Panc1 (cell line): ENCODE measurements at regions not wholly inside any gene's neighbourhood (a gene's known extent, or its start where the extent isn't known, plus 50 kb on each side); places are given as distances from the start of the nearest gene placed in this dataset.

Experiments used
- ATAC-seq: fragments of 200-7000 bp; cut with Tn5 transposase; 2 replicates; pipeline ENCODE4 v1.9.1; 2020; ENCODE audit warnings: mild to moderate bottlenecking, moderate library complexity
- BruUV-seq: library from RNA; stranded (reverse); fragments of 400-500 nt; replicated peaks from 2 replicates; lab custom pipeline; 2021; lab: Mats Ljungman, UMichigan
- CTCF ChIA-PET: fragments of 300-600 bp; sonication (Branson Sonifier 250); formaldehyde crosslinking; loops from one replicate; lab custom pipeline; 2022; ENCODE audit warnings: antibody characterized with exemption; lab: Charles Lee
- POLR2A ChIA-PET: fragments of 300-600 bp; sonication (Branson Sonifier 250); formaldehyde crosslinking; loops from one replicate; lab custom pipeline; 2022; ENCODE audit warnings: antibody characterized with exemption; lab: Charles Lee
- DNase-seq: peaks from one replicate; pipeline ENCODE4 v3.0.0-alpha.2; 2010; ENCODE audit warnings: low read depth, low spot score
- H3K27ac ChIP-seq: 2 replicates; pipeline ENCODE4 v1.5.1; 2011; ENCODE audit warnings: mild to moderate bottlenecking, low read length, inconsistent platforms
- H3K27me3 ChIP-seq: fragments of 200-500 bp; sonication (Bioruptor generic); 2 replicates; pipeline ENCODE4 v1.6.0; 2014; ENCODE audit warnings: low read length, inconsistent platforms; ENCODE audit not compliant: control insufficient read depth, insufficient read depth
- H3K36me3 ChIP-seq: fragments of 200-500 bp; sonication (Bioruptor generic); 2 replicates; pipeline ENCODE4 v1.5.1; 2014; ENCODE audit warnings: inconsistent platforms, mild to moderate bottlenecking, low read length, moderate library complexity; ENCODE audit not compliant: control insufficient read depth, insufficient read depth
- H3K4me1 ChIP-seq: 2 replicates; pipeline ENCODE4 v1.5.1; 2011; ENCODE audit warnings: inconsistent platforms, mild to moderate bottlenecking, low read length, moderate library complexity; ENCODE audit not compliant: control insufficient read depth, insufficient read depth
- H3K4me3 ChIP-seq, 2 experiments: 2 replicates each; pipeline ENCODE4 v1.5.1; 2011 to 2012; ENCODE audit warnings: low read depth in 2 of 2, low read length in 2 of 2, mild to moderate bottlenecking in 2 of 2, inconsistent platforms in 1 of 2, moderate library complexity in 1 of 2
- H3K9me3 ChIP-seq: fragments of 200-500 bp; sonication (Bioruptor generic); 2 replicates; pipeline ENCODE4 v1.5.1; 2014; ENCODE audit warnings: low read depth, mild to moderate bottlenecking, inconsistent platforms, low read length, moderate library complexity; ENCODE audit not compliant: control insufficient read depth, insufficient read depth
- POLR2AphosphoS5 ChIP-seq: IDR thresholded peaks from 2 replicates; pipeline ENCODE4 v1.6.1; 2012; ENCODE audit warnings: mild to moderate bottlenecking, low read depth, low read length, moderate library complexity
- SIN3A ChIP-seq: IDR thresholded peaks from 2 replicates; pipeline ENCODE4 v1.6.1; 2012; ENCODE audit warnings: low read depth, mild to moderate bottlenecking, low read length, moderate library complexity, borderline replicate concordance; ENCODE audit not compliant: insufficient read depth
- TCF7L2 ChIP-seq: IDR thresholded peaks from 2 replicates; pipeline ENCODE4 v1.6.1; 2011; ENCODE audit warnings: mild to moderate bottlenecking, low read depth, low read length, inconsistent platforms
- in situ Hi-C: cut with HindIII; loops from 2 replicates; pipeline ENCODE4 v1.10.0; 2016; ENCODE audit warnings: low sequenced_read_pairs, low pct_unique_long_range_greater_than_20kb
- intact Hi-C: fragments of 100-400 bp; cut with micrococcal nuclease; formaldehyde crosslinking; loops from one replicate; pipeline ENCODE4 v1.10.0; 2022; ENCODE audit not compliant: unreplicated experiment
- TF ChIP-seq, protein P1 (sequence below), 2 experiments: IDR thresholded peaks; 2 replicates each; pipeline ENCODE4 v1.6.1; 2011 to 2012; ENCODE audit warnings: low read depth in 2 of 2, control low read depth in 1 of 2, low read length in 1 of 2, mild to moderate bottlenecking in 1 of 2, moderate library complexity in 1 of 2; ENCODE audit not compliant: insufficient read depth in 1 of 2
- TF ChIP-seq, protein P2 (sequence below): fragments of 450-650 bp; IDR thresholded peaks from 2 replicates; pipeline ENCODE4 v1.5.1; 2017; ENCODE audit warnings: mild to moderate bottlenecking

DNA sequence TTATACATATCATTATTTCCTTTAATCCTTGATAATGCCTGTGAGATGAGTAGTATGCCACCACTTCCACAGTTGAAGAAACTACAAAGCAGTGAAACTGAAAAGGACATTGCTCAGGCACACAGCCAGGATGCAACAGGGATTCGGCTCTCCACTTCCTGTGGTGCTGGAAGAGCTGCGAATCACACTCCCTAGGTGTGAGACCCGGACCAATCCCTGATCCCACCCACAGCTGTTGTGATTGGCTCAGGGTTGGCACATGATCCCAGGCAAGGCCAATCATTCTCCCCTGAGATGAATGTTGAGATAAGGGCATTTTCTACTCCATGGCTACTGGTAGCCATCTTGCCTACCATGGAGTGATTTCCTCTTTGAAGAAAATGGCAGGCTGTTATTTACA is 218.2 kb downstream of the TMEM114 start:
- no peak for ATAC-seq
- BruUV-seq = no TSS peak
- TF ChIP-seq, protein P1, sequence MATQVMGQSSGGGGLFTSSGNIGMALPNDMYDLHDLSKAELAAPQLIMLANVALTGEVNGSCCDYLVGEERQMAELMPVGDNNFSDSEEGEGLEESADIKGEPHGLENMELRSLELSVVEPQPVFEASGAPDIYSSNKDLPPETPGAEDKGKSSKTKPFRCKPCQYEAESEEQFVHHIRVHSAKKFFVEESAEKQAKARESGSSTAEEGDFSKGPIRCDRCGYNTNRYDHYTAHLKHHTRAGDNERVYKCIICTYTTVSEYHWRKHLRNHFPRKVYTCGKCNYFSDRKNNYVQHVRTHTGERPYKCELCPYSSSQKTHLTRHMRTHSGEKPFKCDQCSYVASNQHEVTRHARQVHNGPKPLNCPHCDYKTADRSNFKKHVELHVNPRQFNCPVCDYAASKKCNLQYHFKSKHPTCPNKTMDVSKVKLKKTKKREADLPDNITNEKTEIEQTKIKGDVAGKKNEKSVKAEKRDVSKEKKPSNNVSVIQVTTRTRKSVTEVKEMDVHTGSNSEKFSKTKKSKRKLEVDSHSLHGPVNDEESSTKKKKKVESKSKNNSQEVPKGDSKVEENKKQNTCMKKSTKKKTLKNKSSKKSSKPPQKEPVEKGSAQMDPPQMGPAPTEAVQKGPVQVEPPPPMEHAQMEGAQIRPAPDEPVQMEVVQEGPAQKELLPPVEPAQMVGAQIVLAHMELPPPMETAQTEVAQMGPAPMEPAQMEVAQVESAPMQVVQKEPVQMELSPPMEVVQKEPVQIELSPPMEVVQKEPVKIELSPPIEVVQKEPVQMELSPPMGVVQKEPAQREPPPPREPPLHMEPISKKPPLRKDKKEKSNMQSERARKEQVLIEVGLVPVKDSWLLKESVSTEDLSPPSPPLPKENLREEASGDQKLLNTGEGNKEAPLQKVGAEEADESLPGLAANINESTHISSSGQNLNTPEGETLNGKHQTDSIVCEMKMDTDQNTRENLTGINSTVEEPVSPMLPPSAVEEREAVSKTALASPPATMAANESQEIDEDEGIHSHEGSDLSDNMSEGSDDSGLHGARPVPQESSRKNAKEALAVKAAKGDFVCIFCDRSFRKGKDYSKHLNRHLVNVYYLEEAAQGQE (IDR thresholded peaks at IDR 0.05; ENCODE audit: insufficient read depth in 1 of 2, low read depth in 2 of 2, low read length in 1 of 2) = no peak
- TF ChIP-seq TCF7L2 (no peak), POLR2AphosphoS5 (no peak), SIN3A (no peak)
- TF ChIP-seq, protein P2, sequence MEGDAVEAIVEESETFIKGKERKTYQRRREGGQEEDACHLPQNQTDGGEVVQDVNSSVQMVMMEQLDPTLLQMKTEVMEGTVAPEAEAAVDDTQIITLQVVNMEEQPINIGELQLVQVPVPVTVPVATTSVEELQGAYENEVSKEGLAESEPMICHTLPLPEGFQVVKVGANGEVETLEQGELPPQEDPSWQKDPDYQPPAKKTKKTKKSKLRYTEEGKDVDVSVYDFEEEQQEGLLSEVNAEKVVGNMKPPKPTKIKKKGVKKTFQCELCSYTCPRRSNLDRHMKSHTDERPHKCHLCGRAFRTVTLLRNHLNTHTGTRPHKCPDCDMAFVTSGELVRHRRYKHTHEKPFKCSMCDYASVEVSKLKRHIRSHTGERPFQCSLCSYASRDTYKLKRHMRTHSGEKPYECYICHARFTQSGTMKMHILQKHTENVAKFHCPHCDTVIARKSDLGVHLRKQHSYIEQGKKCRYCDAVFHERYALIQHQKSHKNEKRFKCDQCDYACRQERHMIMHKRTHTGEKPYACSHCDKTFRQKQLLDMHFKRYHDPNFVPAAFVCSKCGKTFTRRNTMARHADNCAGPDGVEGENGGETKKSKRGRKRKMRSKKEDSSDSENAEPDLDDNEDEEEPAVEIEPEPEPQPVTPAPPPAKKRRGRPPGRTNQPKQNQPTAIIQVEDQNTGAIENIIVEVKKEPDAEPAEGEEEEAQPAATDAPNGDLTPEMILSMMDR = no peak

DNA sequence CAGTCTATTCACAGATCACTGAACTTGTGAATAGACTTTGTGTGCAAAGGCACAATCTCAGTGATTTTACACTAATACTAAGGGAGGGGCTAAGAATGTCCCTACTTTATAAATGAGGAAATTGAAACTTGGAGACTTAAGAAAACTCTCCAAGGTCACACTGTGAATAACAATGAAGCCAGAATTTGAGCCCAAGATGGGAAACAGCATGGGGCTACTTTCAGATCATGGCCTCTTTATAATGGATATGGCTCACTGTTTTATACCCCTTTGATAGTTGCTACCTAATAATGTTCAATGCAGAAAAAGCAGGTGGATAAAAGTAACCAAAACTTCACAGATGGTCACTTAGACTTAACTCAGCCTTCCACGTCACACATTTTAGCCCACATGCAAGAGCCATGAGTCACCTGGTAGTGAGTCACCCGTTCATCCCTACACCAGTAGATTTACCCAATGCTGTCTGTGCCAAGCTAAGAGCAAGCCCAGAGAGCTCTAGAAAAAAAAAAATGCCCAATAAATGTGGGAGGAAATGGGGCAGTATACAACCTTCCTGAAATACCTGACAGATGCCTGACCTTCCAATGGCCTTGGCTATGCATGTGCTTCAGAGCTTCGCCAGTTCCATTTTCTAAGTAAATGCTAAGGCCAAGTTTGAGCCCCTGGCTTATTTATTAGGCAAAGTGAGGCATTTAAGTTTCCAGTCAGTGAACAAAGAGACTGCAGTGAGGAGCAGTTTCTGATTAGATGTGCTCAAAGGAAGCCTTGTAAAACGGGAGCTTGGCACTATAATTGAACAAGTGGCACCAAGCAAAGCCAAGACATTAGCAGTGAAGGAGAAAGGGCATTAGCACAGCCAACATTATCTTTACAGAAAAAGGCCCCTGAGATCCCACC is 219.7 kb downstream of the TMEM114 start:
- no peaks in the 10 kb centered on the region for H3K4me1 ChIP-seq
- H3K36me3 ChIP-seq = no peaks in the 10 kb centered on the region
- H3K4me3 ChIP-seq = no peak overlapping the region
- ChIA-PET POLR2A (no interaction called here), CTCF (no interaction called here)
- ATAC-seq (no peak), DNase-seq (peak; percentile 17)
- H3K27ac ChIP-seq = no peak overlapping the region
- no peaks in the 10 kb centered on the region for H3K9me3 ChIP-seq
- TF ChIP-seq, protein P2 = no peak
- TF ChIP-seq SIN3A (no peak), TCF7L2 (no peak), POLR2AphosphoS5 (no peak)
- TF ChIP-seq, protein P1 (IDR thresholded peaks at IDR 0.05; ENCODE audit: insufficient read depth in 1 of 2, low read depth in 2 of 2, low read length in 1 of 2) = no peak
- no TSS peak for BruUV-seq
- H3K27me3 ChIP-seq = no peaks in the 10 kb centered on the region
- in situ Hi-C loops (no loop called here), intact Hi-C loops (no loop called here)

More for the DNA sequence above, 218.2 kb downstream of the TMEM114 start:
- H3K36me3 ChIP-seq = no peaks in the 10 kb centered on the region
- ChIA-PET CTCF (no interaction called here), POLR2A (no interaction called here)
- no peak overlapping the region for H3K27ac ChIP-seq
- no peaks in the 10 kb centered on the region for H3K9me3 ChIP-seq
- DNase-seq = no peak
- in situ Hi-C loops = no loop called here
- H3K27me3 ChIP-seq = no peaks in the 10 kb centered on the region
- H3K4me3 ChIP-seq = no peak overlapping the region
- no peaks in the 10 kb centered on the region for H3K4me1 ChIP-seq
- intact Hi-C loops = no loop called here
